ENCODE measurements at regions not wholly inside any gene's neighbourhood (a gene's known extent, or its start where the extent isn't known, plus 50 kb on each side); places are given as distances from the start of the nearest gene placed in this dataset.

GRCh38 chr10:123537188-123537961 lies 128.8 kb upstream of the GPR26 start:
- DNase-seq = no peak

GRCh38 chr10:123538401-123539320 lies 127.5 kb upstream of the GPR26 start:
- DNase-seq = no peak

- DNase-seq = no peak
These were observed 121.2 kb upstream of the GPR26 start for GRCh38 chr10:123544986-123545385.

- no peak for DNase-seq
These were observed 117.4 kb upstream of the GPR26 start for GRCh38 chr10:123548770-123549169.

DNA sequence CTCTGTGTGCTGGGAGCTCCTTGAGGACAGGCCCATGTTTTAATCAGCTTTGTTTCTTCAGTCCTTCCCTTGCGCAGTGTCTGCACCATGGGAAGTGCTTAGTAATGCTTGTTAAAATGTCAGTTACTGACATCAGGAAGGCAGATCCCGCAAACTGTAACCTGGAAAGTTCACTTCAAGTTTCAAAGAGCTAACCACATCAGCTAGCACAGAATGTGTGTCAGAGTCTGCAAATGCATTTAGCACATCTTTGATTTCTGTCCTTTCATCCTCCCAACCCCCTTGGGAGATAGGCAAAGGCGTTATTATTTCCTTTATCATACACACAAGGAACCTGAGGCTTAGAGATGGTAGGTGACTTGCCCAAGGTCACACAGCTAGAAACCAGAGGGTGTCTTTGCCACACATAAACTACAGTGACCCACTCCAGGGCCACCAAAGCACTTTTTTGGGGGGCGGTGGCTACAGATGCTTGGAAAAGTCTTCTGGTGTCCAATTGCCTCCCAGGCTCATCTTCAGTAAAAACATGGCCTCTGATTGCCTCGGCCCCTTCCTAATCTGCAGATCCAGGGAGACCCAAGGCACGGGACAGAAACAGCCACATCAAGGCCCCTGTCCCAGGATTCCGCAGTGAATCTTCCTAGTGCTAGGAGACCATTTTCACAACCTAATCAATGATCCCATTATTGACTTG lies 116.2 kb upstream of the GPR26 start:
- DNase-seq = no peak

GRCh38 chr10:123550675-123551096 lies 115.5 kb upstream of the GPR26 start:
- DNase-seq = no peak

GRCh38 chr10:123551259-123551658 lies 114.9 kb upstream of the GPR26 start:
- DNase-seq = no peak

DNA sequence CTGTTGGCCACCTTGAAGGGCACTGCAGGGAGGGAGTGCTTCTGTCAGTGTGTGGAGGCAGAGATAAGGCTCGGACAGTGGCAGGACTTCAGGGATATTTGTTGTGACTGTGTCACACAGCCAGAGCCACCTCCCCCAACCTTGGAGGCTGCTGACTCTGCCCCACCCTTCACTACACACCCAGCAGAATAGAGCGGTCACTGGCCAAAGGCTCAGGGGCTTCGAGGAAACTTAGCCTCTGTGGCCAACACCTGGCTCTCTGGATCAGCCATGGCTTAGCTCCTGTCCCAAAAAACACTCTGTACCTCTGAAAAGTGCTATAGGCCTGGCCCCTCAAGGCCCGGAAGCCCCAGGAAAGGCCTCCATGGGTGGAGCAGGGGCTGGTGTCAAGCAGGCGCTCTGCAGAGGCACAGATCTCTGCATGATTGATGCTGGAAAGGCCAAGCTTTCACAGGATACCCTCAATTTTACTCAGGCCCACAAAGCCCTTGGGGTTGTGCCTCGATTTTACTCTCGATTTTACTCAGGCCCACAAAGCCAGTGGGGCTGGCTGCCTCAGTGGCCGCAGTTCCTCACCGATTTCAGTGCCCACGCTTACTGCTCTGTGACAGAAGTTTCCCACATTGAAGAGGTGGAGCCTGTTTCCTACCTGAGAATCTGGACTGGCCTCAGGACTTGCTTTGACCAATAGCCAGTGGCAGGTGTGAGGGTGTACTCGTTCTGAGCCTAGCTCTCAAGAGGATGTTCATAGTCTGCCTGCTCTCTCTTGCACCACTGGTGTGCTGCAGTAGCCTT lies 113.2 kb upstream of the GPR26 start:
- DNase-seq = no peak

GRCh38 chr10:123553810-123554430 lies 112.2 kb upstream of the GPR26 start:
- no peak for DNase-seq

DNA sequence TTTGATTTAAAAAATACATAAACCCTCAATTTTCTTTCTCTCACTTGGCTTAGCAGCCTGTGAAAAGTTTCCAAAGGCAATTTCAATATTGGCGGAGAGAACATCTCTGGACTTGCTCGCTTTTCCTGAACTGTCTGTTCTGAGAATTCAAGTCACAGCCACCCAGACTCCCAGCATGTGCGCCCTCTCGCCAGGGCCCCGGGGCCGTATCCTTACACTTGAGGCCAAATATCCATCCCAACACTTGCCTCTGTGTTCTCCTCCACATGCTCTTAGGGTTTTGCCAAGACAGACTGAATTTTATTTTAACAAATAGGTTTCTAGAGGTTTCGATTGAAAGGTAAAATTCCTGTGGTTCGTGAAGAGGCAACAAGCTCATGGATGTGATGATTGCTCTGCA lies 111.5 kb upstream of the GPR26 start:
- DNase-seq = no peak

DNA sequence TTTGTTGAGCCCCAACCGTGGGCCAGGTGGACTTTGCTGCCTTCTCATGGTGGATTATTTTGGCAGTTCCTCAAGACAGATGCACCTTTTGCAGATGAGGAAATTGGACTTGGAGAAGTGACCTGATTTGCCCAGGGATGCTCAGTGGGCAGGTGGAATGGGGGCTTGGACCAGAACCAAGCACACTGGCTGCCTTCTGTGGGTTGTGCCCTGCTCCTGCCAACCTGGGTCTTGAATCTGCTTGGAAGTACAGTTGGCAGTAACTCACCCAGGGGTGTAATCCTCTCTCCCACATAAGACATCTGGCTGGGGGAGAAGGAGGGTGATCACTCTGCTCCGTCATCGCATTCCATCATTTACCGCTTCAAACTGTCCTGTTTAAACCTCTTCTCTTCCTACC lies 110.5 kb upstream of the GPR26 start:
- DNase-seq = no peak

DNA sequence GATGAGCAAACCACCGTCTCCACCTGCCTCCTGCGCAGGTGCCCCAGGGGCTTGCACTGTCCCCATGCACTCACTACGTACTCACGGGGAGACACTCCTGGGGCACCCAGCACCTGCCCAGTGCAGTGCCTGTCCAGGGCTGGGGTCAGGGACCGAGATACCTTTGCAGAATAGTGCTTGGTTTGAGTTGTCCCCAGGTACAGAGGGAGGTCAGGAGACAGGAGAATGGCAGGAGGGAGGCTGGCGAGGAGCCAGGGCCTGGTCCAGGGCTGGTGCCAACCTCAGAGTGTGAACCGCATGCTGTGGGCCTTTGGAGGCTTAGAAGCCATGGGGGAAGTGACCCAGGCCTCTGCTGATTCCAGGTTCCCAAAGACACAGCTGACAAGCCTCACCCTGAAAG lies 110.1 kb upstream of the GPR26 start:
- no peak for DNase-seq

GRCh38 chr10:123556736-123557135 lies 109.4 kb upstream of the GPR26 start:
- DNase-seq = no peak

DNA sequence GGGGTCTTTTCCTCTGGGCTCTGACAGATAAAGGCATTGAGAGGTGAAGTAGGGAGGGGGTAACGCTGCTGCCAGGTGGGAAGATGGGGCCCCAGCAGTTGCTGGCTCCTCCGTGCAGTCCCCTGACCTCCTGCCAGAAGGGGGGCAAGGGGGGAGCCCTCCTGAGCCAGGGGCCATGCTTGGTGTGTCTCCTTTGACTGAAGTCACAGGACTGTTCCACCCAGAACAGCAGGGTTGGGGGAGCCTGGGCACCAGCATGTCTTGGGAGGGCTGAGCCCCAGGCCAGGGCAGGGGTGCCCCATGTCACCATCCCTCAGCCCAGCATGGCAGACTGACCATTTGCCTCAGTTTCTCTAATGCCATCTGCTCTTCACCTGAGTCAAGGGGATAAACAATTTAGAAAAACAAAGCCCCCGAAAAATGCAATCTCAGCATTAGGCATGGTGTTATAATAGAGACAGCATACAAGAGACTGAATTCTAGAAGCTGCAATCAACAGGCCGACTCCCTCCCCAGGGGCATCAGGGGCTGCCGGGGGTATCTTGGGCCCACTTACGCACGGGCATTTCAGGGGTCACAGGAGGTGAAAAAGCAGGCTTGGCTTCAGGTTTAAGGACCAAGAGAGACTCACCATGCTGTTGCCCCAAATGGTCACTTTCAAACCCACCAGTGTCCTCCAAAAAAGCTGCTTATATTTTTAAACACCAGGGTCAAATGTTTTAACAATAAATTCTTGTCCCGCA lies 108.6 kb upstream of the GPR26 start:
- no peak for DNase-seq

- no peak for DNase-seq
These were observed 107.5 kb upstream of the GPR26 start for GRCh38 chr10:123558651-123559050.

DNA sequence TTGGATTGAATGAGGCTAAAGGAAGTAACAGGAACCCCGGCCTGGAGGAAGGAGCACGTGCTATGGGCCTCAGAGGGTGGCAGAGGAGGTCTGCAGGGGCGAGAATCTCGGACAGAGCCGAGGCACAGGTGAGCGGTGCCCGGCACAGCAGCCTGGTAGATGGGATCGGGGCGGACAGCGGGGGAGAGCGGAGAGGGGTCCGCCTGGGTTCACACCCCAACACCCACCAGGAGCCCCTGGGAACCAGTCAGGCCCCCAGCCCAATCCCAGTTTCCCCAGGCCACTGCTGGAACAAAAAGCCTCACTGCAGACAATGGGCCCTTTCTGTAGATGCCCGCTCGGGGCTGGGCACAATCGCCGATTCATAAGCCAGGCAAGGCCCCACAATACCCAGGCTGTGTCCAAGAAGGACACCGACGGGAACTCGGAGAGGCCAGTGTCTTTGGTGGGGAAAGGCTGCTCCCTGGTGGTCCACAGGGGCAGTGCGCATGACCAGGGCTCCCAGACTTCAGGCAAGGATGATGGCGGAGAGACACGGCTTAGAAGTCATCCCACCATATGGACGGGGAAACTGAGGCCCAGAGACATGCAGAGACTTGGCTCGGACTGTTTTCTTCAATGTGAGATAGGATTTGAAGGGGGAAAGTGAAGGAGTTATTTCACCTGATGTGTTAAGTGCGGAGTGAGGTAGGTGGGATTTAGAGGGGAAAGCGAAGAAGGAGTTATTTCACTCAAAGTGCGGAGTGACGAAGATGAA lies 106.9 kb upstream of the GPR26 start:
- peak; percentile 20 for DNase-seq

GRCh38 chr10:123559823-123560092 lies 106.4 kb upstream of the GPR26 start:
- DNase-seq = no peak

DNA sequence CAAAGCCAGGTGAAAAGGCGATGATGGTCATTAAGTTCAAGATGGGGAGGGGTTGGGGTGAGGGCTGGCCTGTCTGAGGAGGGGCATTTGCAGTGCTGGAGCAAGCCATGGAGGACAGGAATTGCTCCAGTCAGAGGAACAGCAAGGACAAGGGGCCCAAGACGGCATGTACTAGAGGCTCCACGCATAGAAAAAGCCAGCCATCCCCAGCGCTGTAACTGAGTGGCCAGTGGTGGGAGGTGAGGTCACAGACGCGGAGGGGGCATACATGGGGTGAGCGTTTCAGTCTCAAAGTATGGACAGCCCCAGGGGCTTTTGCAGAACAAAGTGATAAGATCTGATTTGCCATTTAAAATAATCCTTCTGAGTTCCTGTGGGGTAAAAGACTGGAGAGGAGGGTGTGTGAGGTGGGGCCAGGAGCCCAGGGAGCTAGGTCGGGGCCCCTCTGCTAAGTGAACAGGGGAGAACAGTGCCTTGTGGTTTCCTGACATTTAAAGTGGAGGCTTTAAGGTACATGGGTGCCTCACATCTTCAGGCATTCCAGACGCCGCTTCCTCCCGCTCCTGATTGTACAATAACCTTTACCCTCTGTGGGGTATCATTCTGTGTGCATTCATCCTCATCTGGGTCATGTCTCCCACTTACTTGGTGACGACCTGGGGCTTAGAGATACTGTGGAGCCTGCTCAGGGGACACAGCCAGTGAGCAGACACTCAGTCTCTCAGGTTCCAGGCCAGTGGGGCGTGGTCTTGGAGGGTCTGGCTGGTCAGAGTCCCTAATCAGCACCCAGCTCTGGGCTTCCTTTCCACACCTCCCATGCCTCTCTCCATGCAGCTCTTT lies 105.6 kb upstream of the GPR26 start:
- no peak for DNase-seq

- DNase-seq = no peak
These were observed 105.1 kb upstream of the GPR26 start for GRCh38 chr10:123561141-123561440.

GRCh38 chr10:123562387-123562786 lies 103.8 kb upstream of the GPR26 start:
- DNase-seq = no peak
